Dendritic cell treated with granulocyte-macrophage colony-stimulating factor and Interleukin-4, amounts not matched to agents 40 ng/mL and 50 ng/mL, for 4 days (primary cell): ENCODE measurements at regions not wholly inside any gene's neighbourhood (a gene's known extent, or its start where the extent isn't known, plus 50 kb on each side); places are given as distances from the start of the nearest gene placed in this dataset.

Experiments
- H3K27ac Mint-ChIP-seq: one replicate; pipeline ENCODE4 v1.8.0; 2022; ENCODE audit warnings: mild to moderate bottlenecking, mixed read lengths
- H3K27me3 Mint-ChIP-seq: one replicate; pipeline ENCODE4 v1.8.0; 2022; ENCODE audit warnings: mild to moderate bottlenecking, mixed read lengths
- H3K36me3 Mint-ChIP-seq: one replicate; pipeline ENCODE4 v1.8.0; 2022; ENCODE audit warnings: low read depth, mixed read lengths
- H3K4me1 Mint-ChIP-seq: one replicate; pipeline ENCODE4 v1.8.0; 2022; ENCODE audit warnings: low read depth, mixed read lengths
- H3K4me3 Mint-ChIP-seq: one replicate; pipeline ENCODE4 v1.8.0; 2022; ENCODE audit warnings: mild to moderate bottlenecking, moderate library complexity, mixed read lengths
- H3K9me3 Mint-ChIP-seq: one replicate; pipeline ENCODE4 v1.8.0; 2022; ENCODE audit warnings: mixed read lengths
- intact Hi-C: fragments of 100-400 bp; cut with micrococcal nuclease; formaldehyde crosslinking; loops from one replicate; pipeline ENCODE4 v1.15.0; 2022

GRCh38 chr1:110749960-110750359, 75.2 kb upstream of the KCNA3 start:
- no peaks in the 10 kb centered on the region for H3K36me3 Mint-ChIP-seq
- intact Hi-C loops = no loop called here
- no peak overlapping the region for H3K4me3 Mint-ChIP-seq
- peaks cover 51% of the 10 kb centered on the region for H3K27me3 Mint-ChIP-seq
- no peaks in the 10 kb centered on the region for H3K4me1 Mint-ChIP-seq
- no peaks in the 10 kb centered on the region for H3K9me3 Mint-ChIP-seq
- no peak overlapping the region for H3K27ac Mint-ChIP-seq

DNA sequence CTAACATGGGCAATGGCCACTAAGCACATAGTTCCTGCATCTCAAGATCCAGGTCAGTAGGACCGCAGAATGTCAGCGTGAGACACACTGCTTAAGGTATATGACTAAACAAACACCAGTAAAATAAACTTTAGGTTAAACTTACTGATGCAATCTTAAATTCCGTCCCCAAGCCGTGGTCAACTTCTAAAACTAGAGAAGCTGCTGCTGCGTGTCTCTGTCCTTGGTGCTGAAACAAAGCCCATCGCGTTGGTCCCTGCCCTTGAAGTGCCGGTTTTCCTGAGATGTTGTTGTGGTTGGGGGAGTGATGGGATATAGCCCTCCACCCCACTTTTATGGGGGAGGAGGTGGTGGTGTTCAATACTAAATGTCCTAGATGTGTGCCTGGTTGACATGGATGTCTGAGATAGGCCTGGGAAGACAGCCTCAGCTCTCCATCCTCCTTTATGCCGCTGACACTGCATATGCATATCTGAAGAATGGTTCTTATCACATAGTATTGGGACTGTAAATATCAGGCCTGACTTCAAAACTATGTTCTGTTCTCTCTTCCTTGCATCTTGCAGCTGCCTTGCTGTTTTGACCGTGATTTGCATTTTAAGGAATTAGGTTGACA, 72.0 kb upstream of the KCNA3 start:
- intact Hi-C loops = loop anchor here (1.0 kb wide), 1 partner anchor 204 kb away; no protein-coding TSS in a partner anchor
- Mint-ChIP-seq H3K4me3 (no peak overlapping the region), H3K27me3 (peaks cover 49% of the 10 kb centered on the region), H3K36me3 (no peaks in the 10 kb centered on the region), H3K27ac (no peak overlapping the region), H3K9me3 (no peaks in the 10 kb centered on the region), H3K4me1 (no peaks in the 10 kb centered on the region)

GRCh38 chr1:110743397-110743796, 68.7 kb upstream of the KCNA3 start:
- intact Hi-C loops = no loop called here
- Mint-ChIP-seq H3K4me3 (no peak overlapping the region), H3K27me3 (peaks cover 30% of the 10 kb centered on the region), H3K9me3 (no peaks in the 10 kb centered on the region), H3K36me3 (no peaks in the 10 kb centered on the region), H3K4me1 (no peaks in the 10 kb centered on the region), H3K27ac (no peak overlapping the region)

GRCh38 chr1:110736900-110737605, 62.3 kb upstream of the KCNA3 start:
- intact Hi-C loops = no loop called here
- Mint-ChIP-seq H3K4me1 (no peaks in the 10 kb centered on the region), H3K9me3 (no peaks in the 10 kb centered on the region), H3K27ac (no peak overlapping the region), H3K27me3 (peaks cover 27% of the 10 kb centered on the region), H3K36me3 (no peaks in the 10 kb centered on the region), H3K4me3 (no peak overlapping the region)

DNA sequence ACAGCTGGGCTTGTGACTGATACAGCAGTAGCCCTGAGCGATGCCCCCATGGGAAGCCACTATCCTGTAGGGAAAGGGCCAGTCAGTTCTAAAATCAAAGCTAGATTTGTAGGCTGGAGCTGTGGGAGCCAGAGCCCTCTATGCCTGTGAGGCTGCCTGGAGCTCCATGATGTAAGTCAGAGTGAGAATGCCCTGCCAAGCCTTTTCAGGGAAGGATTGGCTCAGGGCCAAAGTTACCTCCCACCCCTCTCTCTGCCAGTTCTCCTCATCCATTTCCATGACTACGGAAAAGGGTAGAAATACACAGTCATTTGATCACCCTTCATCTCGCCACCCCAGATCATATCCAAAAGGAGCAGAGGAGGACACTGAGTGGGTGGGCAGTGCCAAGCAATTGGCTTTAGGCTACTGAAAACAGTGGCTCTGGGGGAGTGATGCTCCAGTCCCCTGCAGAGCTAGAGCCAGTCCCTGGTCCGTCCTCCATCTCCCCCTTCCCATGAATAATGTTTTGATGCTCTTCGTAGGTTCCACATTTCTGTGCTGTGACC, 59.5 kb upstream of the KCNA3 start:
- H3K36me3 Mint-ChIP-seq = no peaks in the 10 kb centered on the region
- no peak overlapping the region for H3K4me3 Mint-ChIP-seq
- no peak overlapping the region for H3K27ac Mint-ChIP-seq
- intact Hi-C loops = no loop called here
- H3K4me1 Mint-ChIP-seq = no peaks in the 10 kb centered on the region
- H3K27me3 Mint-ChIP-seq = peaks cover 26% of the 10 kb centered on the region
- no peaks in the 10 kb centered on the region for H3K9me3 Mint-ChIP-seq

DNA sequence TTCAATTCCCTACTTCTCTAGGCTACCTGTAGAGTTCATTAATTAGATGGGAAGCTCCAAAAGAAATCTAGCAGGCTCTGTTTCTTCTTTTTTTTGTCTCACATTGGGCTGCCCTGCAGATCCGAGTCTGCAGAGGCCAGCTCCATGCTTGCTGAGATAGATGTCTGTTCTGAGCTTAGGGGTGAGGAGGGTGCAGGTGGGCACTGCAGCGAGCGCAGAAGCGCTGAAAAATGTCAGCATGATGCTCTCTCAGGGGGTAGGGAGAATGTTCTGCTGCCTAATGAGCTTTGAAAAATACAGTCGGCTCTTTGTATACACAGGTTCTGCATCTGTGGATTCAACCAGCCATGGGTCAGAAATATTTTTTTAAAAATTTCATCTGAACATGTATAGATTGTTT, 56.8 kb upstream of the KCNA3 start:
- peaks cover 28% of the 10 kb centered on the region for H3K27me3 Mint-ChIP-seq
- H3K4me3 Mint-ChIP-seq = no peak overlapping the region
- H3K27ac Mint-ChIP-seq = no peak overlapping the region
- H3K36me3 Mint-ChIP-seq = no peaks in the 10 kb centered on the region
- peaks cover 10% of the 10 kb centered on the region for H3K4me1 Mint-ChIP-seq
- H3K9me3 Mint-ChIP-seq = no peaks in the 10 kb centered on the region
- intact Hi-C loops = no loop called here

DNA sequence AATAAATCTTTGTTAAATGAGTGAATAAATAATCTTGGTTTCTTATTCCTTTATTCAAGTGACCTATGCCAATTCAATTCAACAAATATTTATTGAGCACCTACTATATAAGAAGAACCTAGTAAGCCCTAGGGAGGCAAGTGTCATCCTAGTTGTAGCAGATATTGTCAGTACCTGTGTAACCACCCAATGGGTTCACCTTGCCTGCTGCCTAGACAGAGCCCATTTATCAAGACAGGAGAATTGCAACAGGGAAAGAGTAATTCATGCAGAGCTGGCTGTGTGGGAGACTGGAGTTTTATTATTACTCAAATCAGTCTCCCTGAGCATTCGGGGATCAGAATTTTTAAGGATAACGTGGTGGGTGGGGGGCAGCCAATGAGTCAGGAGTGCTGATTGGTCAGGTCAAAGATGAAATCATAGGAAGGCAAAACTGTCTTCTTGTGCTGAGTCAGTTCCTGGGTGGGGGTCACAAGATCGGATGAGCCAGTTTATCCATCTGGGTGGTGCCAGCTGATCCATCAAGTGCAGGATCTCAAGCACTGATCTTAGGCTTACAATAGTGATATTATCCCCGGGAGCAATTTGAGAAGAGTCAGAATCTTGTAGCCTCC, 53.8 kb upstream of the KCNA3 start:
- intact Hi-C loops = no loop called here
- H3K9me3 Mint-ChIP-seq = no peaks in the 10 kb centered on the region
- no peak overlapping the region for H3K4me3 Mint-ChIP-seq
- H3K4me1 Mint-ChIP-seq = peaks cover 17% of the 10 kb centered on the region
- no peak overlapping the region for H3K27ac Mint-ChIP-seq
- H3K36me3 Mint-ChIP-seq = no peaks in the 10 kb centered on the region
- H3K27me3 Mint-ChIP-seq = peaks cover 19% of the 10 kb centered on the region

DNA sequence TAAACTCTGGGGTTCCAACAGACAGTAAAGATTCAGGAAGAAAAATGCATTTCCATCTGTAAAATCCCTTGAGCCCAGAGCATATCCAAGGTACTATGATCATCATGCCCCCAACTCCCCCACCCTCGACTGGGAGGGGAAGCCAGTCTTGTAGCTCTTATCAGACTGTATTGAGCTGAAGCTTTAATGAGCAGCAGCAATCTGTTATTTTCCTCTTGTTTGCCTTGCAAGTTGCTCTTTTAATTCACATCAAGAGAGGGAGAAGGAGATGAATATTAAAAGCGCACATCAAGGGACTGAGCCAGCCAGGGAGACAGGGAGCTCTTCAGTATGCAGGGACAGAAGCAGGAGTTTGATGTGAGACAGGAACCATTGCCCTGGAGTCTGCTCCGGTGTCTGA, 52.5 kb upstream of the KCNA3 start:
- Mint-ChIP-seq H3K27me3 (peaks cover 17% of the 10 kb centered on the region), H3K4me1 (peaks cover 17% of the 10 kb centered on the region), H3K27ac (no peak overlapping the region), H3K9me3 (no peaks in the 10 kb centered on the region), H3K4me3 (no peak overlapping the region), H3K36me3 (no peaks in the 10 kb centered on the region)
- intact Hi-C loops = no loop called here

- Mint-ChIP-seq H3K27me3 (peaks cover 17% of the 10 kb centered on the region), H3K36me3 (no peaks in the 10 kb centered on the region), H3K27ac (no peak overlapping the region), H3K4me1 (peaks cover 17% of the 10 kb centered on the region), H3K4me3 (no peak overlapping the region), H3K9me3 (no peaks in the 10 kb centered on the region)
- intact Hi-C loops = no loop called here
Measured at GRCh38 chr1:110726755-110727154, 52.0 kb upstream of the KCNA3 start.
